Skin epidermis (tissue), 12 donors: ENCODE measurements at regions not wholly inside any gene's neighbourhood (a gene's known extent, or its start where the extent isn't known, plus 50 kb on each side); places are given as distances from the start of the nearest gene placed in this dataset.

Experiments used
- H3K27ac ChIP-seq, 21 experiments: fragments of 200-600 bp; sonication (generic) in 11 of 21; one replicate each; pipeline ENCODE4 v1.5.0; 2020; ENCODE audit warnings: mild to moderate bottlenecking in 3 of 21, inconsistent platforms in 2 of 21, moderate library complexity in 2 of 21
- H3K4me3 ChIP-seq, 7 experiments: fragments of 200-600 bp; sonication (generic) in 2 of 7; one replicate each; pipeline ENCODE4 v1.5.0; 2020; ENCODE audit warnings: inconsistent platforms in 2 of 7, mild to moderate bottlenecking in 2 of 7, moderate library complexity in 1 of 7

DNA sequence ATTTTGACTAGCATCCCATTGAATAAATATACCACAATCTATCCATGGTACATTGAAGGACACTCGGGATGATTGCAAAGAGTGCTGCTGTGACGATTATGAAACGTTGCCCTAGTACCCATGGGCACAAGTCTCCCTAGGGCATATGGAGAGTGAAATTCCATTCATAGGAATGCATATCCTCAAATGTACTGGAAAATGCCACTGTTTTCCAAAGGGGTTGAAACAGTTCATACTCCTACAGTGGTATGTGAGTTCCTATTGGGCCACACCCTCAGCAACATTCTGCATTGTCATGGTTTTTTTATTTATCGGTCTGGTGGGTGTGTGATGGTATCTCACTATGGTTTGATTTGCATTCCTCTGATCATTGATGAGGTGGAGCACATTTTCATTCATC lies 130.6 kb downstream of the TWIST2 start:
- Histone ChIP-seq H3K27ac (no peak overlapping the region), H3K4me3 (no peak overlapping the region)

DNA sequence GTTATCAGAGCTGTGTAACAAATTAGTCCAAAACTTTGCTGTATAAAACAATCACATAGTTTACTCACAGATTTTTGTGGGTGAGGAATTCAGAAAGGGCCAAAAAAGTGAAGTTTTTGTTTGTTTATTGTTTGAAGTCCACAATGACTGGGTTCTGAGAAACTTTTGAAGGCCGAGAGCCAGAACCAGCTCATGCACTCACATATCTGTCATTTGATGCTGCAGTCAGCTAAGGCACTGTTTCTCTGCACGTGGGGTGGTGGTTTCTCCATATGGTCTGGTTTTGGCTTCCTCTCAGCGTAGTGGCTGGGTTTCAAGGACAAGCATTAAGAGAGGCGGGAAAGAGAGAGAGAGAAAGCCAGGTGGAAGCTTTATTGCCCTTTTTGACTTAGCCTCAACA lies 131.8 kb downstream of the TWIST2 start:
- Histone ChIP-seq H3K27ac (no peak overlapping the region), H3K4me3 (no peak overlapping the region)

DNA sequence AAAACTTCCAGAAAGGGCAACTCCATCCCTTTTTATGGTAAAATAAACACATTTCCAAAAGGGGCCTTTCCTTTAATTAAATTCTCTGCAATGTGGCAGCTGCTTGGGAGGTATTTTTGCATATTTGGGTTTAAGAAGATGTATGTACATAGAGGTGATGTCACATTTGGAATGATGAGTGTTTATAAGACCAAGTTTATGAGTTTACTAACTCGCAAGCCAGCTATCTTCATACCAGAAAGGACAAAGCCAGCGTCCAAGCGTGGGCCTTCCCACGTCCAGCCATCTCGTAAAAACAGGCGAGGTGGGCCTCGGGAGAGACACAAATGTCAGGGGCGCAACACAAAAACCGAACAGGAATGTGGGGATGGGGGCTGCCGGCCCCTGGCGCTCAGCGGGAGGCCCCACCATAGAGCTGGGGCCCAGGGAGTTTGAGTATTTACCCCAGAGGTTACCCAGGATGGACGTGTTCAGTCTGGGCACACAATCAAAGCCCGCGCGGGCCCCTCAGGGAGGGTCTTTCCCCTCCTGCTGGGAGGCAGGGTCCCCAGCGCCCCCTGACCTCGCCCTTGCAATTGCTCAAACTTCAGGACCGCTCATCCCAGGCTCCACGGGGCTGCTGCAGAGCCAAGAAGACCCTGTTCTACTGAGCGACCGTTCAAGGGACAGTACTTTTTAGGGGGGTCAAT lies 137.3 kb downstream of the TWIST2 start:
- H3K27ac ChIP-seq, result no peak overlapping the region
- H3K4me3 ChIP-seq, result no peak overlapping the region

DNA sequence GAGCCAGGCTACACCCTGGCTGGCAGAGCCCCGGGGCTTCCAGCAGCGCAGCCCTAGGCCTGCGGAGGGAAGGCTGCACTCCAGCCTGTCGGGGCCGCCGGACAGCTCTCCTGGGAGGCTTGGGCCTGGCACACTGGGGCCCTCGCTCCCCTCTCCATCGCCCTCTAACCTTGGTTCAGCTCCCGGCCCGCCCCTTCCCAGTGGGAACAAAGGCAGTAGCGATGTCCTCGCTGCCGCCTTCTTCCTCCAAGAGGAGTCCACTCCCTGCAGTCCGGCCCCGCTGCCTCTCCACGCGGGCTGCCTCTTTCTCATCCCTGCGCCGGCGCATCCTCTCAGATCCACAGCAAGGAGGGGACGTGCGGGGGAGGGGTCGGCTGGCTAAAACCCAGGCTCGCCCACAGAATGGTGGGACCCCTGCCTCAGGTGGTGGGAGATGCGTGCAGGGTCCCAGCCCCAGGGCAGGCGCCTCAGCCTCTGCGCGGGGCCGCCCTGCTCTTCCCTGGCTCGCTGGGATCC lies 138.1 kb downstream of the TWIST2 start:
- H3K27ac ChIP-seq, result no peak overlapping the region

DNA sequence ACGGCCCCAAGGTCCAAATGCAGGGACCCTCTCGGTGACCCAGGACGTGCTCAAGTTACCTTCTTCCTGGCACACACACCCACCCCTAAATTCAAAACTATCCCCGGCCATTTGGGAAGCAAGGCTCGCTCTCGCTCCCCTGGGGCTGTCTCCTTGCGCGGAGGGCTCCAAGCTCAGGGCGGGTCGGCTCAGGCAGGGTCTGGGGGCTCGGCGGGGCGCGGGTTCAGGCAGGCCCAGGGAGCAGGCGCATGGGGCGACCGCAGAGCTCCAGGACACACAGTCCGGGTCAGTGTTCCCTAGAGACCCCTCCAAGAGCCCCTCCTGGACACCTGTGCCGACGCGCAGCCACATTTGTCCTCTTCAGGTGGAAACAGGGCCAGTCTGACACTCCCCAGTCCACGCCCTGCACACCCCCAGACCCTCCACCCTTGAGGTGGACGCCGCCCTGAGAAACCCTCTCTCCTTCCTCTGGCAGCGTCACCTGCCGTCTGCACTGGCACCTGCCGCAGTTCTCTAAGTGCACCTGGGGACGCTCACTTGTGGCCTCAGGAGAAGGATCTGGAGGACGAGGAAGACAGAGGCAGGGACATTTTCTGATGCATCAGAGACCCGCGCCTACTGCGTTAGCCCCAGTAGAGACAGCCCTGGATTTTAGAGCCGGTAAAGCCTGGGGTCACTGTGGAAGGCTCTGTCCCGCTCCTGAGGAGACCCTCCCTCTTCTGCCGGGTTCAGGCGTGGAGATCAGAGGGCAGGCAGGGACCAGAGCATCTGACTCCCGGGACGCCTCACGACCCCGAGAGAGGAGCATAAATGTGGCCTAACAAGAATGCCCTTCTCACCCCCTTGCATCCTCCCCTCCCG lies 138.8 kb downstream of the TWIST2 start:
- H3K27ac ChIP-seq, result peak overlapping the region in 2 of 21 experiments; percentile 14 to 29
- H3K4me3 ChIP-seq, result no peak overlapping the region

More for the DNA sequence above, 138.1 kb downstream of the TWIST2 start:
- no peak overlapping the region for H3K4me3 ChIP-seq

DNA sequence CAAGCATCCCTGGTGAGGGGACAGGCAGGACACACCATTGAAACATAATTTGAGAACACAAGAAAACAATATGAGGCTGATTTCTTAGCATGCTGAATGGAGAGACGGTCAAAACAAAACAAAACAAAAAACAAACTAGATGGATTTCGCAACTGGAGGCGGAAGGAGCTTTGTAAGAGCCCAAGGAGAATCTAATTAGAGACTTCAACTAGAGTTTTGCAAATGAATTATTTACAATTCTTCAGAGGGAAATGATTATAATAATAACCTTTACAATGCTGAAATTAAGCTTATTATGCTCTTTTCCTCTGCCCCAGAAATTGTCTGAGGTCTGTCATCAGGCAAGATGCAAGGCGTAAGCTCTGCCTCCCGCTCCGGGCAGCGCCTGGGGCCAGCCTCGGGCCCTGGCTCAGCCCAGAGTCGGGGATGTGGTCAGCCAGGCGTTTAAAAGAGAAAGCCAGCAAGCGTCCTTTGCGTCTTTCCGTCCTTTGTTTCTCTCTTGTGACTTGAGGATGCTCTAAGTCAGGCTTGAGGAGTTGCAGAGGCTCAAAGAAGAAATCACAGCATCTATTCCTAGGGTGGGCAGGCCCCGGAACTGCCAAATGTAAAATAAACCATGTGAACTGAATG lies 139.6 kb downstream of the TWIST2 start:
- no peak overlapping the region for H3K4me3 ChIP-seq
- peak overlapping the region in 4 of 21 experiments; percentile 14 to 50 (median 28) for H3K27ac ChIP-seq

DNA sequence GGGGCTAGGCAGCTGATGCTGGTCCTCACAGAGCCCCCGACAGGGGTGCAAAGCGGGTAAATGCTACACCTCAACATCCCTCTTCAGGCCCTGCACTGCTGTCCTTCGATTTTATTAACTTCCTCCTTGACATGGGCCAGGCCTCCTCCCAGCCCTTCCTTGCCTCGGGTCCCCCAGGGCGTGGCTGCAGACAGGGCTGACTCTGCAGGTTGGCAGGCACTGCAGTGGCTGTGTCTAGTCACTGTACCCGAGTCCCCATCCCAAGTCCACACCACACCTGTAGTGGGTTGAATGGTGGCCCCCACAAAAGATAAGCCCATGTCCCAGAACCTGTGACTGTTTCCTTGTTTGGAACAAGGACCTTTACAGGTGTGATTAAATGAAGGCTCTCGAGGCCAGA lies 140.2 kb downstream of the TWIST2 start:
- no peak overlapping the region for H3K4me3 ChIP-seq
- peak overlapping the region in 2 of 21 experiments; percentile 27 to 50 for H3K27ac ChIP-seq

DNA sequence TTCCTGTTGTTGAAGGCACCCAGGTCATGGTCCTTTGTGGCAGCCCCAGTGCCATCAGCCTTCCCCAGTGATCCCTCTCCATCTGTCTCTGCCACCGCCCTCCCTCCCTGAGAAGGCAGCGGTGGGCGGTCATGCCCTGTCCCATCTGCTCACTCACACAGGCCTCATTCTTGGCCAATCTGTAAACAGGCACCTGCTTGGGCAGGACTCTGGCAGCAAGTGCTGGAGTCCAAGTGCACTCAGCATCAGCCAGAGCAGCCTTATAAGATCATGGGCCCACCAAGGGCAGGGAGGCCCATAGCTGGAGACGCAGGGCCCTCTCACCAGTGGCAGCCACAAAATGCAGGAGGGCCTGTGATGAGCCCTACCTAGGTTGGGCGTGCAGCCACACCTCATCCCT lies 140.9 kb downstream of the TWIST2 start:
- Histone ChIP-seq H3K27ac (no peak overlapping the region), H3K4me3 (no peak overlapping the region)

DNA sequence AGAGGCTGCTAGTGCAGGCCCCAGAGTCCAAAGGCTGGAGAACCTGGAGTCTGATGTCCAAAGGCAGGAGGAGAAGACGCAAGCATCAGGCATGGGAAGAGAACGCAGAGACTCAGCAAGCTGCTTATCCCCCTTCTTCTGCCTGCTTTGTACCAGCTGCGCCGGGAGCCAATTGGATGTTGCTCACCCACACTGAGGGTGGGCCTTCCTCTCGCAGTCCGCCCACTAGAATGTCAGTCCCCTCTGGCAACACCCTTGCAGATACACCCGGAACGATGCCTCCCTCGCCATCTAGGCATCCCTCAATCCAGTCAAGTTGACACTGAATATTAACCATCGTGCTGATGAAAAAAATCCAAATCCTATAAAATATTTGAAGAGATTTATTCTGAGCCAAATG lies 141.6 kb downstream of the TWIST2 start:
- no peak overlapping the region for H3K4me3 ChIP-seq
- no peak overlapping the region for H3K27ac ChIP-seq

DNA sequence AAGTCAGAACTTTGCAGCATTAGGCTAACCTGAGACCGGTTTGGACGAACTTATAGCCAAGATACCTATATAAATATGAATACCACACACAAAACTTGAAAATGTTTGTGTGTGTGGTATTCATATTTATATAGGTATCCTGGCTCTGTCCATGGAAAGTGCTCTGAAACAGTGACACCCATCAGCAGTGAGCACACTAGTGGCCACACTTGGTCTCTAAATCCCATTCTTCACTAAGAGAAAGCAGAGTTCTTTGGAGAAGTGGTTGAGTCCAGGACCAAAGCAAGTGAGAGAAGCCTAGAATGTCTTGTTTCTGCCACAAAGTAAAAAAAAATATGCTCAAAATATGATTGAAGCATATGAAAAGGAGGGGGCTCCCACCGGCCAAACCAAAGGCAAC lies 146.5 kb downstream of the TWIST2 start:
- Histone ChIP-seq H3K27ac (peak overlapping the region in 1 of 21 experiments; percentile 29), H3K4me3 (no peak overlapping the region)

DNA sequence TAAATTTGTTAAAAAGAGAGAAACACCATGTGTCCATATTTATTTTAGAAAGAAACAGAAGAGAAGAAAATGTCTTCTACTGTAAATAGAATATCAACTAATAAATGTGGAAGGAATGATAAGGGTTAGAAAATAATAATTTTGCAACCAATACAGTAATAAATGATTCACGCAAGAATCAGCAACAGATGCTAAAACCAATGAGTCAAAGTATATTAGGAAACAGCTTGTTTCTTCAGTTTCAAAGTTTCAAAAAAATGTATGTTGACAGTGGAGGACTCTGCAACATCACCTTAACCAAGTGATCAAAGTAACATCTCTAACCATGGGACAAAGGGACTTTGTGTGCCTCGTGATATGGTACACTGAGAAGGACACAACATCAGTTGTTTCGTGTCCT lies 147.0 kb downstream of the TWIST2 start:
- H3K4me3 ChIP-seq, result no peak overlapping the region
- no peak overlapping the region for H3K27ac ChIP-seq

DNA sequence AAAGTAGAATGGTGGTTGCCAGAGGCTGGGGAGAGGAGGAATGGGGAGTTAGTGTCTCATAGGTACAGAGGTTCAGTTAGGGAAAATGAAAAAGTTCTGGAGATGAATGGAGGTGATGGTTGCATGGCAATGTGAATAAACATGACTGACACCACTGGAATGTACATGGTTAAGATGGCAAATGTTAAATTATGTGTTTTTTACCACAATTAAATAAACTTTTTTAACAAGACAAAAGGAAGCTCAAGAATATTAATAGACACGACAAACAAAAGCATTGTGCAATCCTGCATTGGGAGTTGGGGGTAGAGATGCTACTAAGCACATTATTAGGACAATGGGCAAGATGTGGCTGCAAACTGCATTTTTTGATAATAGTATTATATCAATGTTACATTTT lies 147.7 kb downstream of the TWIST2 start:
- no peak overlapping the region for H3K27ac ChIP-seq
- no peak overlapping the region for H3K4me3 ChIP-seq

DNA sequence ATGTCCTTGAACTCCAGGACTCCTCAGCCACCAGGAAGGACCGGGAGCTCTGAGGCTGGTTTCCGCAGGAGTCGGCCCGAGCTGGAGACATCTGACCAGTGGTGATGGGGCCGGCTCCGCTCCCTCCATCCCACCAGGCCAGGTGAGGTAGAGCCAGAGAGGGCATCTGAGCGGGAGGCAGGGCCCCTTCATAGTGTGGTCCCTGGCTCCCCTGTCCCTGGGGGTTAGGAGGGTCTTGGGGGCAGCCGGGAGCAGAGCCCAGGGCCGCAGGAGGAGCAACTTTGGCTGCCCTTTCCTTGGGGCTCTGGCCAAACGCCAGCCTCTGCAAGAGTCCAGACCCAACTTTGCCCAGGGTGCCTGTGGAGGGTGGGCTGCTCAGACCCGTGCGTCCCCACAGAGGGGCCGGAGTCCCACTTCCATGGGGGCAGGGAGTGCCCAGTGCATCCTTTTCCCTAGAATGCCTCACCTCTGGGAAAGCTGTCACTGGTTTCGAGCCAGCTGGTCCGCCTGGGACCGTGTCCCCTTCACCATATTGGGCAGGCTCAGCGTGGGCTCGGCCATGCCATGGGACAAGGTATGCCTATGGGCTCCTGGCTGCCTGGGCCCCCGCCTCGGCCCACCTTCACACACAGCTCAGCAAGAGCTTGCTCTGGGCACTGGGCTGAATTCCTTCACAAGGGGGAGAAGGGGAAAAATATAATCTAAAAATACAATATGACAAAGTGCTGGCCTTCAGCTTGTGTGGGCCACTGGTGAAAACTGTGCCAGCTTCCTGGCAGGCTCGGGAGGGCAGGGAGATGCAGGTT lies 148.6 kb downstream of the TWIST2 start:
- Histone ChIP-seq H3K27ac (no peak overlapping the region), H3K4me3 (no peak overlapping the region)

DNA sequence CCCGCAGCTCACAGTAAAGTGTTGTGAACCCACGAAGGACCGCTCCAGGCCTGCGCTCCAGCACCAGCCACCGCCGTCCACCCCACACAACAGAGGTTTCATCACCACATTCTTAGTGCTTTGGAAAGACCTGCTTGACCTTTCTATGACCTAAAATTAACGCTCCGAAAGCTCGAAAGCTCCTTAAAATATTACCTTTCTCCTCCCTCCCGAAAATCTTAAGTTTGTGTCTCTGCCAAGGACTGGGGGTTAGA lies 149.2 kb downstream of the TWIST2 start:
- Histone ChIP-seq H3K4me3 (no peak overlapping the region), H3K27ac (no peak overlapping the region)

DNA sequence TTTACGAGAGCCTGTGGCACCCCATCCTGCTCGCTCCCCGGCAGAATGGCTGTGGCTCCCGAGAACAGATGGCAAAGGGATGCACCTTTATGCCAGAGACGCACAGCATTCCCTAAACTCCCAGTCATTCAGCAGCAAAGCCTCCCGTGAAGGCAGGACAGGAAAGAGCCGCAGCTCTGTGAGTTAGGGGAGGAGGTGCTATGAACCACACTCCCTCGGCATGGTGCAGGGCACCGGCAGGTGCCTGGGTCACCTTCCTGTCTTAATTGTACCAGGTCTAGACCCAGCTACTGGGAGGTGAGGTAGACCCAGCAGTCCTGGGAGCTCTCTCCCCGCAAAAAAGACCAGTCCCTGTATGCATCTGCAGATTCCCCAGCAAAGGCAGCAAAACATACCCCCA lies 149.8 kb downstream of the TWIST2 start:
- H3K4me3 ChIP-seq, result no peak overlapping the region
- no peak overlapping the region for H3K27ac ChIP-seq
